GM18867 (cell line): ENCODE measurements at regions not wholly inside any gene's neighbourhood (a gene's known extent, or its start where the extent isn't known, plus 50 kb on each side); places are given as distances from the start of the nearest gene placed in this dataset.

Experiments
- ATAC-seq: cut with Tn5 transposase; IDR thresholded peaks from one replicate; pipeline ENCODE4 v1.9.1; 2021; ENCODE audit warnings: mild to moderate bottlenecking, moderate library complexity; ENCODE audit not compliant: unreplicated experiment

DNA sequence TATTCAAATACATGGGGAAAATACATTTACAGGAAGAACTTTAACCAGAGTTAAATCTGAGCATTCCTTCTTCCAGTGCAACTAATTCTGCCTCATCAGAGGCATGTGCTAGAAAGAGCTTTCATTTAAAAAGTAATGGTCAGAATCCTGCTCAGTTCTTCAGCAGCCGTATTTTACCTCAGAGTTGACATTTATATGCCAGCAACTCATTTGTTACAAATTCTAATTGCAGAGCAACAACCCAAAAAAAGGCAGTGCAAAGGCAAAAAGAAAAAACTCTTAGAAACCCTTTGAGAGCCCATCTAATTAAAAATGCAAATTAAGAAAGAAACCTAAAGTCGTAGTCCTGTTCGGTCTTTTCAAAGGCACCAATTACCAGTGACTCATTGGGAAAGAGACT, 392.5 kb downstream of the PBX1 start:
- no peak for ATAC-seq

- no peak for ATAC-seq
Measured at GRCh38 chr1:164950541-164950986, 391.6 kb downstream of the PBX1 start.

- no peak for ATAC-seq
Measured at GRCh38 chr1:164949771-164950471, 390.9 kb downstream of the PBX1 start.

DNA sequence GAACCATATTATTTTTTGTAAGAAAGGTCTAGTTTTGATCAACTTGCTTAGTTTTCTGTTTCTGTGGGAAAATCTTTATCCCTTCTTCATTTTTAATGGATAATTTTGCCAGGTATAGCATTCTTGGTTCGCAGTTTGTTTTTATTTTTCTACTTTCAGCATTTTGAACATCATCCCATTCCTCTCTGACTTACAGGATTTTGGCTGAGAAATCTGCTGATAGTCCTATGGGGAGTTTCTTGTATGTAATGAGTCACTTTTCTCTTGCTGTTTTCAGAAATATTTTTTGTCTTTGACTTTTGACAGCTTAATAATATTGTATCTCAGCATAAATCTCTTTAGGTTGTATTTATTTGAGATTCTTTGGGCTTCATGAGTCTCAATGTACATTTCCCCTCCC, 389.1 kb downstream of the PBX1 start:
- ATAC-seq, result no peak

DNA sequence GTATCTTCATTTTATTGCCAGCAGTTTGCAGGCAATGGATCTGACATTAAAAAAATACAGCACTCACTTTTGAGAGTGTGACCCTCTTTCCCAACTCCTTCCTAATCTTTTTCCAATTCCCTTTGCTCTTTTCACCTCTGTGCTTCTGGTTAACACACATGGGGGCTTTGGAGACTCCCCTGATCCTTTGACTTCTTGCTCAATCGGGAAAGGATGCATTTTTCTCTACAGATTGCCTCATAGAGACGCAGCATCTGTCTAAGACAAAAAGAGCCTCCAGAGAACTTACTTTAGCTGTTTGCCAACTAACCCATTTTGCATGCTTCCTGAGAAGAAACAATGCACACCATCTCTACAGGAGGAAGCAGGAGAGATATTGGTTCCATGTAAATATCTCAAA, 378.3 kb downstream of the PBX1 start:
- ATAC-seq, result no peak

- no peak for ATAC-seq
Measured at GRCh38 chr1:164932580-164932979, 373.6 kb downstream of the PBX1 start.

GRCh38 chr1:164930833-164931232, 371.8 kb downstream of the PBX1 start:
- ATAC-seq, result no peak

DNA sequence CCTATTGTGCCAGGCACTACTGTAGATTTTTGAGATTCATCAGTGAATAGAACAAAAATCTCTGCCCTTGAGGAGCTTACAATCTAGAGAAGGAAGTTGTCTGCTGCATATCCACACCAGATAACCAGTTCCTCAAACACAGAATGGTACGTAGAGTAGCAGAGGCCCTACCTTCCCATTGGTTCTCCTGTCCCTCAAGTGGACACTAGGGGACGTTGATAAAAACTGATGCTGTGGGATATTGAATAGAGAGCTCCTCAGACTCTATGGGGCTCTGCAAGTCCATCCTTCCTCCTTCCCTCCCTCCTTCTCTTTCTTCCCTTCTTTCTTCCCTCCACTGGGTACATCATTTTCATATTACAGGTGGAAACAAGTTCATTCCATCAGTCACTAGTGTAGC, 371.3 kb downstream of the PBX1 start:
- no peak for ATAC-seq

- no peak for ATAC-seq
Measured at GRCh38 chr1:164928232-164928812, 369.3 kb downstream of the PBX1 start.

- ATAC-seq, result no peak
Measured at GRCh38 chr1:164926107-164926506, 367.1 kb downstream of the PBX1 start.

DNA sequence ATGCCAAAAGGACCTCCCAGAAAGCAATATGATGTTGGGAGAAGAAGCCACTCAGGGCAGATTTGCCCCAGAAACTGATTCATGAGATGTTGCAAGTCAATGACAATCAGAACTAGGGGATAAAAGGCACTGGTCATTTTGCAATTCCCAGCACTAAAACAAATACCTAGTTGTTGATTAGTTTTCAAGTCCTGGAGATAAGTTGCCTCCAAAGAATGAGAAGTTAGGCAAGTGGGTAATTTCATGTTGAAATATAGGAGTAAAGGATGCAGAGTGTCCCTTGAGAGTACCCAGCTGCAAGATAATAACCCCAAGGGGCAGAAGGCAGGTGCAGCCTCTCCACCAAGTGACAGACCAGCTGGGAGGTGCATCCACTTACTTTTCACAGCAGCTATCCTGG, 363.6 kb downstream of the PBX1 start:
- ATAC-seq, result no peak

DNA sequence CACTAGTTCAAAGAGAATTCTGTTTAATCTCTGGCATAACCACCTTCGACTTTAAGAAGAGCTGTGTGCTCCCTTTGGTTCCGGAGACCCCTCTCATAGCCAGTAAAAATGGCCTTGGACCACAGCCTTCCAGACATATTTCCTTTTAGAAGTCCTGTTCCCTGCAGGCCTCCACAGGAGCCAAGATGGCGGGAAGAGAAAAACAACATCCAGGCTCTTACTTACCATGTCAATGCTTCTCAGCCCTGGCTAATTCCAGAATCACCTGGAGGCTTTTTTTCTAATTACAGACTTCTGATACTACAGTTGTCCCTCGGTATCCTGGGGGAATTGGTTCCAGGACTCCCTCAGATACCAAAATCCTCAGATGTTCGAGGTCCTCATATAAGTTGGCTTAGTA, 362.5 kb downstream of the PBX1 start:
- no peak for ATAC-seq

GRCh38 chr1:164918140-164918539, 359.2 kb downstream of the PBX1 start:
- ATAC-seq, result no peak

DNA sequence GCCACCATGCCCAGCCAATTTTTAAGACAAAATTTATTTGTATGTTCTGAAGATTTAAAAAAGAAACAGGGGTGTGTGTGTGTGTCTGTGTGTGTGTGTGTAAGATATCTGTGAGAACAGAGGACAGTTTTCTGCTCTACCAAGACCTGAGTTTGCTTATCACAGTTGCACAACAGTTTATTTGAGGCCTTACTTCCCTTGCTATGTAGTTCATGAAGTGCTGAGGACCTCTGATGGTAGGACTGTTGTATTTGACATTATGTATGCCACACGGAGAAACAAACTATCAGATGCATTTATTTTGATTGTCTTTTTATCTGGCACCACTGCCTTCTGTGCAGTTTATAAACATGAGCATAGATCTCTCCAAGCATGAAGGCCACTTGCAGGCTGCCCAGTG, 355.2 kb downstream of the PBX1 start:
- no peak for ATAC-seq

DNA sequence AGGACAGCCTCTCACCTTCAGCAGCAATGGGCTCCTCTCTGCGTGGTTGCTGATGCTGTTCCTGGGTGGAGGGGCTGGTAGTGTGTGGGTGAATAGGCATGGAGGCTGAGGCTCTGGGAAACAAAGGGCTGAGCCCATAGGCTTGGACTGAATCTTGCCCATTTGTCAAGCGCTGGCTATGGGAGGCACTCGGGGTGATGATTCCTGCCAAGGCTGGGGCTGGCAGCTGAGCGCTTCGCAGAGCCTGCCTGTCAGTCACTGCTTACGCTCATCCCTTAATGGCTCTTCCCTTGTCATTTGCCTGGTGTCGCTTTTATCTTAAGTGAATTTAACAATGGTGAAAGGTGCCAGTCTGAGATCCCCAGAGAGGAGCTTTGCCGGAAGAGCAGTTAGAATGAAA, 353.3 kb downstream of the PBX1 start:
- ATAC-seq, result no peak

DNA sequence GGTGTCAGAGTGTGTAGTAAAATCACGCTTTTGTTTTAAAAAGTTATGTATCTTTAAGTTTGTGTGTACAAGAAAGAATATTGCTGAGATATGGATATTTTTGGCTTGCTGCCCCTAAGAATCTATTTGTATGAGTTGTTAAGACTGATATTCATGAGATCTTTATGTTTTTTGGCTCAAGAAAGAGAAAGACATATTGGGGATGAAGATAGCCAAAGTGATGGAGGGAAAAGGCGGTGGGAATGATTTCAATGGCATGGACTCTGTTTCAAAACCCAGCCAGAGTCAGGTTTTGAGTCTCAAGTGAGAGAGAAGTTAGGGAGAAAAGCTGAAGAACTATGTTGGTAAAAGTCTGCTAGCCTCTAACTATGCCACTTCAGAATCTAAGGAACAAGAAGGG, 351.7 kb downstream of the PBX1 start:
- no peak for ATAC-seq

- ATAC-seq, result no peak
Measured at GRCh38 chr1:164907666-164908065, 348.7 kb downstream of the PBX1 start.

DNA sequence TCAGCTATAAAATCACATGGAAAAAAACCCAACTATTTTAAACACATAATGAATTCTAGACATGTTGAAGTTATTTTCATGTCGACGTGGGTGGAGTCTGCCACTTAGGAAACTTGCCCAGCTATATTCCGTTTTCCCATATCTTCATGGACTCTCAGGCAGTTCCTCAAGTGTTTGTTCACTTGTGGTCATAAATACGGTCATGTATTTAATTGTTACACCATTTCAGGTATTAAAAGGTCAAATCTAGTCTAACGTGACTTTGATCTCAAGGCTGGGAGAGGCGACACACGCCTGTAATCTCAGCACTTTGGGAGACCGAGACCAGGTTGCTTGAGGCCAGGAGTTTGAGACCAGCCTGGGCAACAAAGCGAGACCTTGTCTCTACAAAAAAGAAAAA, 346.9 kb downstream of the PBX1 start:
- no peak for ATAC-seq

GRCh38 chr1:164902491-164902890, 343.5 kb downstream of the PBX1 start:
- ATAC-seq, result no peak
